Mesenchymal stem cell (in vitro differentiated cells and primary cell): ENCODE measurements at regions not wholly inside any gene's neighbourhood (a gene's known extent, or its start where the extent isn't known, plus 50 kb on each side); places are given as distances from the start of the nearest gene placed in this dataset.

Source experiments
- DNase-seq: peaks from one replicate; pipeline ENCODE4 v3.0.0-alpha.2; 2013
- H2AFZ ChIP-seq: one replicate; pipeline ENCODE4 v1.6.1; 2013; ENCODE audit warnings: low read depth, mild to moderate bottlenecking, control low read depth, inconsistent platforms, low read length, moderate library complexity
- H2AK5ac ChIP-seq: 2 replicates; pipeline ENCODE4 v1.6.1; 2013; ENCODE audit warnings: low read length, moderate library complexity, mild to moderate bottlenecking, inconsistent platforms; ENCODE audit not compliant: severe bottlenecking
- H2BK120ac ChIP-seq: one replicate; pipeline ENCODE4 v1.6.1; 2013; ENCODE audit warnings: low read depth, mild to moderate bottlenecking, inconsistent platforms, low read length, moderate library complexity
- H2BK12ac ChIP-seq, 2 experiments: one replicate each; pipeline ENCODE4 v1.6.1; 2013; ENCODE audit warnings: inconsistent platforms in 2 of 2, low read length in 2 of 2, mild to moderate bottlenecking in 2 of 2, moderate library complexity in 2 of 2, control low read depth in 1 of 2
- H2BK15ac ChIP-seq: one replicate; pipeline ENCODE4 v1.6.1; 2013; ENCODE audit warnings: mild to moderate bottlenecking, low read depth, inconsistent platforms; ENCODE audit not compliant: poor library complexity, severe bottlenecking
- H2BK5ac ChIP-seq: 2 replicates; pipeline ENCODE4 v1.6.1; 2013; ENCODE audit warnings: low read depth, mild to moderate bottlenecking, low read length, control low read depth, inconsistent platforms; ENCODE audit not compliant: poor library complexity, severe bottlenecking
- H3K14ac ChIP-seq, 2 experiments: one replicate each; pipeline ENCODE4 v1.6.1; 2013; ENCODE audit warnings: inconsistent platforms in 2 of 2, low read length in 2 of 2, control low read depth in 1 of 2, mild to moderate bottlenecking in 1 of 2, moderate library complexity in 1 of 2
- H3K18ac ChIP-seq, 2 experiments: one replicate each; pipeline ENCODE4 v1.6.1; 2013; ENCODE audit warnings: inconsistent platforms in 2 of 2, low read length in 2 of 2, control low read depth in 1 of 2, low read depth in 1 of 2, mild to moderate bottlenecking in 1 of 2
- H3K23ac ChIP-seq, 2 experiments: one replicate each; pipeline ENCODE4 v1.6.1; 2013; ENCODE audit warnings: inconsistent platforms in 2 of 2, low read length in 2 of 2, mild to moderate bottlenecking in 2 of 2, moderate library complexity in 2 of 2, control low read depth in 1 of 2
- H3K27ac ChIP-seq: 2 replicates; pipeline ENCODE4 v1.5.1; 2013; ENCODE audit warnings: mild to moderate bottlenecking, moderate library complexity, low read length, control low read depth, inconsistent platforms; ENCODE audit not compliant: poor library complexity, severe bottlenecking
- H3K27me3 ChIP-seq, 2 experiments: 2 replicates each; pipeline versions ENCODE4 v1.6.1 to v1.7.0; 2013; ENCODE audit warnings: low read length in 2 of 2, mild to moderate bottlenecking in 2 of 2, moderate library complexity in 2 of 2, control low read depth in 1 of 2, inconsistent platforms in 1 of 2; ENCODE audit not compliant: control insufficient read depth in 1 of 2, insufficient read depth in 1 of 2
- H3K36me3 ChIP-seq, 2 experiments: 2 replicates each; pipeline versions ENCODE4 v1.6.1 to v1.7.0; 2013; ENCODE audit warnings: low read length in 2 of 2, control low read depth in 1 of 2, inconsistent platforms in 1 of 2, low read depth in 1 of 2, mild to moderate bottlenecking in 1 of 2; ENCODE audit not compliant: insufficient read depth in 2 of 2, control insufficient read depth in 1 of 2
- H3K4ac ChIP-seq, 2 experiments: one replicate each; pipeline ENCODE4 v1.6.1; 2013; ENCODE audit warnings: inconsistent platforms in 2 of 2, low read length in 2 of 2, mild to moderate bottlenecking in 2 of 2, moderate library complexity in 2 of 2, control low read depth in 1 of 2, low read depth in 1 of 2
- H3K4me1 ChIP-seq: 2 replicates; pipeline ENCODE4 v1.6.1; 2013; ENCODE audit warnings: low read depth, low read length, control low read depth; ENCODE audit not compliant: control insufficient read depth, insufficient read depth
- H3K4me2 ChIP-seq: 2 replicates; pipeline ENCODE4 v1.6.1; 2013; ENCODE audit warnings: low read length, mild to moderate bottlenecking, inconsistent platforms; ENCODE audit not compliant: poor library complexity, severe bottlenecking
- H3K4me3 ChIP-seq, 2 experiments: 2 replicates each; pipeline versions ENCODE4 v1.5.1 to v1.7.0; 2013; ENCODE audit warnings: low read length in 2 of 2, mild to moderate bottlenecking in 2 of 2, control low read depth in 1 of 2, low read depth in 1 of 2; ENCODE audit not compliant: insufficient read depth in 1 of 2
- H3K79me1 ChIP-seq: replicated peaks from 2 replicates; pipeline ENCODE4 v1.6.1; 2013; ENCODE audit warnings: mild to moderate bottlenecking, control low read depth, low read length, inconsistent platforms; ENCODE audit not compliant: poor library complexity, severe bottlenecking
- H3K9ac ChIP-seq: 2 replicates; pipeline ENCODE4 v1.7.0; 2013; ENCODE audit warnings: mild to moderate bottlenecking, low read length, moderate library complexity
- H3K9me3 ChIP-seq: 2 replicates; pipeline ENCODE4 v1.7.0; 2013; ENCODE audit warnings: mild to moderate bottlenecking, low read length; ENCODE audit not compliant: control insufficient read depth
- H4K8ac ChIP-seq: one replicate; pipeline ENCODE4 v1.6.1; 2013; ENCODE audit warnings: inconsistent platforms, mild to moderate bottlenecking, low read length, moderate library complexity
- H4K91ac ChIP-seq: one replicate; pipeline ENCODE4 v1.6.1; 2013; ENCODE audit warnings: mild to moderate bottlenecking, low read length, inconsistent platforms
- WGBS: methylation state at CpG from one replicate; pipeline ENCODE4 v1.1.7; 2013; ENCODE audit warnings: mixed read lengths; 5-methylcytosine and 5-hydroxymethylcytosine counted together

DNA sequence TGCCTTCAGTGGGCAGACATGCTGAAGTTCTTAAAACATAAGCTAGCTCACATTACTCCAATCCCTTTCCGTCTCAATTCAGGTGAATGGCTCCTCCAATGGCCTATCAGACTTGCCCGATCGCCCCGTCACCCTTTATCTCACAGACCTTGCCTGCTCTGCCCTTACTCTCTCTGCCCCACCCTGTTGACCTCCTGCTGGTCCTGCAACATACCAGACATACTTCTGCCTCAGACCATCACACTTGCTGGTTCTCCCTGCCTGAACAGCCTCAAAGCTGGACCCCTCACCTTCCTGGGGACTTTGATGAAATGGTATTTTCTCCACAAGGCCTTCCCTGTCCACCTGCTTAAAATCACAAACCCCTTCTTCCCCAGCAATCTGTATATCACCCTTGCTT is 340.1 kb upstream of the NR3C2 start:
- no peak overlapping the region for H2AFZ ChIP-seq
- H2AK5ac ChIP-seq, result no peak overlapping the region
- H3K4ac ChIP-seq, result no peak overlapping the region
- no peak overlapping the region for H3K23ac ChIP-seq
- H3K9ac ChIP-seq, result no peak overlapping the region
- H2BK5ac ChIP-seq, result no peak overlapping the region
- H3K14ac ChIP-seq, result no peak overlapping the region
- H4K91ac ChIP-seq, result no peak overlapping the region
- 43% methylated on average over 4 of the region's 4 CpGs for WGBS
- H3K79me1 ChIP-seq, result no peaks in the 10 kb centered on the region
- H3K36me3 ChIP-seq, result no peaks in the 10 kb centered on the region
- H3K4me1 ChIP-seq, result peaks cover 3% of the 10 kb centered on the region
- H3K4me3 ChIP-seq, result no peak overlapping the region
- no peak overlapping the region for H4K8ac ChIP-seq
- no peak overlapping the region for H3K4me2 ChIP-seq
- H3K27ac ChIP-seq, result no peak overlapping the region
- H3K18ac ChIP-seq, result no peak overlapping the region
- no peaks in the 10 kb centered on the region for H3K9me3 ChIP-seq
- H3K27me3 ChIP-seq, result no peaks in the 10 kb centered on the region
- no peak for DNase-seq
- H2BK12ac ChIP-seq, result no peak overlapping the region
- no peak overlapping the region for H2BK15ac ChIP-seq
- H2BK120ac ChIP-seq, result no peak overlapping the region

DNA sequence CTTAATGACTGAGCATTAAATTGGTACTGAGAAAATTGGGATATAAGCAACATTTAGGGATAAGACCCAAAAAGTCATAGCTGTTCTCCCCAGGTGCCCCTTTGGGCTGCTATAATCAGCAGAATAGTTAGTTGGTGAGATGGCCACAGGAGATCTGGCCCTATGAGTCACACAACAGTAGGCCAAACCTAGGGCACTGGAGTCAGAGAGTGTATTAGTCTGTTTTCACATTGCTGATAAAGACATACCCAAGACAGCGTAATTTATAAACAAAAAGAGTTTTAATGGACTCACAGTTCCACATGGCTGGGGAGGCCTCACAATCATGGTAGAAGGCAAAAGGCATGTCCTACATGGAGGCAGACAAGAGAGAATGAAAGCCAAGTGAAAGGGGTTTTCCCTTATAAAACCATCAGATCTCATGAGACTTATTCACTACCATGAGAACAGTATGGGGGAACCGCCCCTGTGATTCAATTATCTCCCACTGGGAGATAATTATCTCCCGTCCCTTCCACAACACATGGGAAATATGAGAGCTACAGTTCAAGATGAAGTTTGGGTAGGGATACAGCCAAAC is 338.3 kb upstream of the NR3C2 start:
- H2BK5ac ChIP-seq, result no peak overlapping the region
- no peaks in the 10 kb centered on the region for H3K9me3 ChIP-seq
- no peaks in the 10 kb centered on the region for H3K27me3 ChIP-seq
- no peak for DNase-seq
- no peak overlapping the region for H3K23ac ChIP-seq
- no peak overlapping the region for H2BK120ac ChIP-seq
- no peak overlapping the region for H2AFZ ChIP-seq
- H3K27ac ChIP-seq, result no peak overlapping the region
- H3K36me3 ChIP-seq, result no peaks in the 10 kb centered on the region
- H3K4me1 ChIP-seq, result peaks cover 3% of the 10 kb centered on the region
- no peak overlapping the region for H3K14ac ChIP-seq
- no peak overlapping the region for H2BK12ac ChIP-seq
- no peak overlapping the region for H4K91ac ChIP-seq
- H3K4me3 ChIP-seq, result no peak overlapping the region
- no peak overlapping the region for H4K8ac ChIP-seq
- 90% methylated on average over 2 of the region's 3 CpGs for WGBS
- H3K18ac ChIP-seq, result no peak overlapping the region
- H3K9ac ChIP-seq, result no peak overlapping the region
- no peak overlapping the region for H2BK15ac ChIP-seq
- H3K4ac ChIP-seq, result no peak overlapping the region
- peak overlapping the region; percentile 44 for H2AK5ac ChIP-seq
- H3K79me1 ChIP-seq, result no peaks in the 10 kb centered on the region
- no peak overlapping the region for H3K4me2 ChIP-seq

DNA sequence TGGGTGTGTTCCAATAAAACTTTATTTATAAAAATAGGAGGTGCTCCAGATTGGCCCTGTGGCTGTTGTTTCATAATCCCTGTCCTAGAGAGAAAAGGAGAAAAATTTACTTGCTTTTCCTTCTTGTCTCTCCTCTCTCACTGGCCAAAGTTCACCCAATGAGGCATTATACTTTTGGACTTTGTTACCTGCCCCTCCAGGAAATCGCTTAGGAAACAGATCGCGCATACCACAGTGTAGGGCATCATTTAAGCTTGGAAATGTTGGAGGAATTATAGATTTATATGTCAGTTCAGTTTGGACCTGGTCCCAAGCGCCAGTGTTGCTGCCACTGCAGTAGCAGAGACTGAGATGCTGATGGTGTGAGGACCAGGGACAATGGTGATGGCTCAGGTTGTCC is 337.6 kb upstream of the NR3C2 start:
- H3K23ac ChIP-seq, result no peak overlapping the region
- no peak overlapping the region for H2BK120ac ChIP-seq
- no peak for DNase-seq
- H3K18ac ChIP-seq, result no peak overlapping the region
- no peak overlapping the region for H3K27ac ChIP-seq
- H3K4me1 ChIP-seq, result peaks cover 3% of the 10 kb centered on the region
- H2AK5ac ChIP-seq, result peak overlapping the region; percentile 81
- no peak overlapping the region for H3K4me3 ChIP-seq
- 88% methylated on average over 4 of the region's 4 CpGs for WGBS
- no peak overlapping the region for H2BK12ac ChIP-seq
- H3K36me3 ChIP-seq, result no peaks in the 10 kb centered on the region
- no peaks in the 10 kb centered on the region for H3K79me1 ChIP-seq
- H2BK15ac ChIP-seq, result no peak overlapping the region
- H4K8ac ChIP-seq, result no peak overlapping the region
- H3K9ac ChIP-seq, result no peak overlapping the region
- H4K91ac ChIP-seq, result no peak overlapping the region
- no peak overlapping the region for H2BK5ac ChIP-seq
- H2AFZ ChIP-seq, result no peak overlapping the region
- no peaks in the 10 kb centered on the region for H3K27me3 ChIP-seq
- no peak overlapping the region for H3K4me2 ChIP-seq
- no peak overlapping the region for H3K14ac ChIP-seq
- H3K4ac ChIP-seq, result no peak overlapping the region
- no peaks in the 10 kb centered on the region for H3K9me3 ChIP-seq

DNA sequence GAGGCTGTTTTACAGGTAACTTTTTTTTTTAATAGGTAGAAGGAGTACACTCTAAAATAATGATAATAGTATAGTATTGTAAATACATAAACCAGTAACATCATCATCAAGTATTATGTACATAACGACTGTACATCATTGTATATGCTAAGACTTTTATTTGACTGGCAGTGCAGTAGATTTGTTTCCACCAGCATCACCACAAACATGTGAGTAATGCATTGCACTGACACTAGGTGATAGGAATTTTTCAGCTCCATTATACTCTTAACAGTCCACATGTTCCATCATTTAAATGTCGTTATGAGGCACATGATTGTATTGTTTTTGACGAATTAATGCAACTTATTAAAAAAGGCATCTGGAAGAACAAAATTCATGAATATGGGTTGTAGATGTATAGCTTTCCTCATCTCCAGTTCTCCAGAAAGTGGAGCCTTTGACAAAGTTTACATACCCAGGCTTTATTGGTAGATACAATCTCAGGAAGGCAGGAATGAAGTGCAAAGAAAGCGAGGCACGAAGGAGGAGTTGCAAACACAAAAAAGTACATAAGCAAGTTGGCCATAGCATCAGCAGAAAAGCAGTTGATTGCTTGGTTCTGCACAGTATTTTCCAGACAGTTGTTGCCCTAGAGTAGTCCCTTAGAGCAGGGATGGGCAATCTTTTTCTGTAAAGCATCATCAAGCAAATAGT is 336.9 kb upstream of the NR3C2 start:
- Histone ChIP-seq H4K91ac (no peak overlapping the region), H3K18ac (no peak overlapping the region), H3K27ac (no peak overlapping the region), H3K36me3 (no peaks in the 10 kb centered on the region), H3K4me2 (no peak overlapping the region), H2AFZ (no peak overlapping the region), H3K9me3 (no peaks in the 10 kb centered on the region), H3K27me3 (no peaks in the 10 kb centered on the region), H2BK12ac (no peak overlapping the region), H2BK15ac (no peak overlapping the region), H3K23ac (no peak overlapping the region), H3K79me1 (no peaks in the 10 kb centered on the region), H4K8ac (no peak overlapping the region), H3K4me3 (no peak overlapping the region), H3K4me1 (peaks cover 3% of the 10 kb centered on the region), H2BK120ac (no peak overlapping the region), H3K4ac (no peak overlapping the region), H2AK5ac (no peak overlapping the region), H3K9ac (no peak overlapping the region), H2BK5ac (no peak overlapping the region), H3K14ac (no peak overlapping the region)
- 70% methylated on average over 4 of the region's 5 CpGs for WGBS
- no peak for DNase-seq
